ENCODE measurements at regions not wholly inside any gene's neighbourhood (a gene's known extent, or its start where the extent isn't known, plus 50 kb on each side); places are given as distances from the start of the nearest gene placed in this dataset.

DNA sequence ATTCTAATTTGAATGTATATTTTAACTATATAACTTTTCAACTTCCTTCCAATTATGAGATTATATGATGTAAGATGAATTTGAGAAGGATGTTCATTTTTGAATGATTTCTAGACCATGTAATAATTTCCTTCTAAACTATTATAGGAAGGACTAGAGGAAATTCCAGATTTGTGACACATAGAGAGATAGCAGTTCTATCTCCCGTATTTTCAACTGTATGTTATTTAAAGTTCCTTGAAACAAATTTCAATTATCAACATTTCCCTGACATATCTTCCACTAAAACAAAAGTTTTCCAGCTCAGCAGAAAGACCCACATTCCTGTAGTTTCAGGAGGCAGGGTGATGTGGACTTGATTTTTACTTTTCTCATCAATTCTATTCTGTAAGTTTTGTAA is 396.7 kb upstream of the C1orf87 start:
- Histone ChIP-seq H3K27me3 (no peaks in the 10 kb centered on the region), H3K36me3 (no peaks in the 10 kb centered on the region), H3K4me3 (no peak overlapping the region), H3K4me1 (no peaks in the 10 kb centered on the region), H3K9ac (ENCODE audit: low read depth in 2 of 2, low read length in 2 of 2) (no peak overlapping the region), H3K9me3 (no peaks in the 10 kb centered on the region), H3K27ac (no peak overlapping the region)
- TF ChIP-seq, protein P1, sequence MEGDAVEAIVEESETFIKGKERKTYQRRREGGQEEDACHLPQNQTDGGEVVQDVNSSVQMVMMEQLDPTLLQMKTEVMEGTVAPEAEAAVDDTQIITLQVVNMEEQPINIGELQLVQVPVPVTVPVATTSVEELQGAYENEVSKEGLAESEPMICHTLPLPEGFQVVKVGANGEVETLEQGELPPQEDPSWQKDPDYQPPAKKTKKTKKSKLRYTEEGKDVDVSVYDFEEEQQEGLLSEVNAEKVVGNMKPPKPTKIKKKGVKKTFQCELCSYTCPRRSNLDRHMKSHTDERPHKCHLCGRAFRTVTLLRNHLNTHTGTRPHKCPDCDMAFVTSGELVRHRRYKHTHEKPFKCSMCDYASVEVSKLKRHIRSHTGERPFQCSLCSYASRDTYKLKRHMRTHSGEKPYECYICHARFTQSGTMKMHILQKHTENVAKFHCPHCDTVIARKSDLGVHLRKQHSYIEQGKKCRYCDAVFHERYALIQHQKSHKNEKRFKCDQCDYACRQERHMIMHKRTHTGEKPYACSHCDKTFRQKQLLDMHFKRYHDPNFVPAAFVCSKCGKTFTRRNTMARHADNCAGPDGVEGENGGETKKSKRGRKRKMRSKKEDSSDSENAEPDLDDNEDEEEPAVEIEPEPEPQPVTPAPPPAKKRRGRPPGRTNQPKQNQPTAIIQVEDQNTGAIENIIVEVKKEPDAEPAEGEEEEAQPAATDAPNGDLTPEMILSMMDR (IDR thresholded peaks at IDR 0.05): no peak
- intact Hi-C loops (cut with DNase I): no loop called here
- no peak for DNase-seq

DNA sequence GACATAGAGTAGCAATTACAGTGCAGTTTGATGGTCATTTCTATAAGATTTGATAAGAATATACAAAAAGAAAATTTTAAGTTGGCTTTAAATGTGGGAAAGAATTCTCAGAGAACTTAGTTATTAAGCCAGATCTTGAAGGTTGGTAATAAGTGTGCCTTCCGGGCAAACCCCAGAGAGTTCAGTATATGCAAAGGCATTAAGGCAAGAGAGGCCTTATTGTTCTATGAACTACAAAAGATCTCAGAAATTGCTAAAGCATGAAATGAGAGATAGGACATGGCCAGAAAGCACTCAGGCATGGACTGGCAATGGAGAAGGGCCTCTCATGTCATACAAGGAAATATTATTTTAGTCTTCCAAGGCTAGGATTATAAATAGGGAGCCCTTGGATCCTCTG is 390.2 kb upstream of the C1orf87 start:
- H3K27ac ChIP-seq: no peak overlapping the region
- intact Hi-C loops (cut with DNase I): no loop called here

DNA sequence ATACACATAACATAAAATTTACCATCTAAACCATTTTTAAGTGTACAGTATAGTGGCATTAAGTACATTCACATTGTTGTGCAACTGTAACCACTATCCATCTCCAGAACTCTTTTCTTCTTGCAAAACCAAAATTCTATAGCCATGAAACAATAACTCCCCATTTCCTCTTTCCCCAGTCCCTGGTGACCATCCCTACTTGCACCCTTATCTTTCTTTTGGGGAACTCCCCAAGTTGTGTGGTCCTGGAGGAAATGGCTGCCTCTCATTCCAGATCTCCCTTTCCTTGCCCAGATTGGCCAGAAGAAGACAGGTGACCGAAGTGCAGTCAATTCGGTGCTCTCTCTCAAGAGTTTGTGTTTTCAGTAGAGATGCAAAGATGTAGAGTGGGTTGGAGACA is 389.6 kb upstream of the C1orf87 start:
- Histone ChIP-seq H3K36me3 (no peaks in the 10 kb centered on the region), H3K27ac (no peak overlapping the region), H3K4me1 (no peaks in the 10 kb centered on the region), H3K9ac (ENCODE audit: low read depth in 2 of 2, low read length in 2 of 2) (no peak overlapping the region), H3K27me3 (no peaks in the 10 kb centered on the region), H3K4me3 (no peak overlapping the region), H3K9me3 (no peaks in the 10 kb centered on the region)
- DNase-seq: no peak
- intact Hi-C loops (cut with DNase I): no loop called here
- TF ChIP-seq, protein P1 (IDR thresholded peaks at IDR 0.05): no peak

More for the DNA sequence above, 390.2 kb upstream of the C1orf87 start:
- H3K27me3 ChIP-seq: no peaks in the 10 kb centered on the region
- H3K4me3 ChIP-seq: no peak overlapping the region
- H3K9me3 ChIP-seq: no peaks in the 10 kb centered on the region
- TF ChIP-seq, protein P1 (IDR thresholded peaks at IDR 0.05): no peak
- no peak overlapping the region for H3K9ac ChIP-seq (ENCODE audit: low read depth in 2 of 2, low read length in 2 of 2)
- H3K36me3 ChIP-seq: no peaks in the 10 kb centered on the region
- H3K4me1 ChIP-seq: no peaks in the 10 kb centered on the region
- no peak for DNase-seq

DNA sequence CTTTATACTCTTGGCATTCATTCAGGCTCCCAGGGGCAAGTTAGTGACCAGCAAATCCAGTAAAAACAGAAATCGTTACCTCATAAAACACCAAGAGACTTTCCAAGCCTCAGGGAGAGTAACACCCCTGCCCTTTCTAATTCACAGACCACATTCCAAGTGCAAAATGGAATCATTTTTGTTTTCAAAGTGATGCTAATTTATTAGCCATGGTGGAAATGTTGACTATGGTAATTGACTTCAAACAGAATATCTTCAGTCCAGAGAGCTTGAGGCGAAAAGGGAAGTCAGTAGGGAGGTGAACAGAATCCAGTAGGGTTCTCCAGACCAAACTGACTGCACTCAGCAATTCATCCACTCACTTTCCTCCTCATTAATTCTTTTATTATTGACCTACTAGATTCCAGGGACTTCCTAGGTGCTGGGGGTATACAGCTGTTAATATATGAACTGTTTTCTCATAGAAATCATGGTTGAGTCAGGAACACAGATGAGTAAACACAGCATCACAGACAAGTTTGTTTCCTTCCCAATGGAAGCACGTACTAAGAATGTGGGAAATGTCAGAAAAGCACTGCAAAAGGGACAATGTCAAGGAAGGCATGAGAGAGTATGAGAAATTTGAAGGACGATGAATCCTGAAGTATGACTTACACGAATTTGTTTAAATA is 388.5 kb upstream of the C1orf87 start:
- Histone ChIP-seq H3K4me3 (no peak overlapping the region), H3K36me3 (no peaks in the 10 kb centered on the region), H3K27me3 (no peaks in the 10 kb centered on the region), H3K27ac (no peak overlapping the region), H3K4me1 (no peaks in the 10 kb centered on the region), H3K9me3 (no peaks in the 10 kb centered on the region), H3K9ac (ENCODE audit: low read depth in 2 of 2, low read length in 2 of 2) (no peak overlapping the region)
- DNase-seq: no peak
- intact Hi-C loops (cut with DNase I): no loop called here
- TF ChIP-seq, protein P1 (IDR thresholded peaks at IDR 0.05): no peak

DNA sequence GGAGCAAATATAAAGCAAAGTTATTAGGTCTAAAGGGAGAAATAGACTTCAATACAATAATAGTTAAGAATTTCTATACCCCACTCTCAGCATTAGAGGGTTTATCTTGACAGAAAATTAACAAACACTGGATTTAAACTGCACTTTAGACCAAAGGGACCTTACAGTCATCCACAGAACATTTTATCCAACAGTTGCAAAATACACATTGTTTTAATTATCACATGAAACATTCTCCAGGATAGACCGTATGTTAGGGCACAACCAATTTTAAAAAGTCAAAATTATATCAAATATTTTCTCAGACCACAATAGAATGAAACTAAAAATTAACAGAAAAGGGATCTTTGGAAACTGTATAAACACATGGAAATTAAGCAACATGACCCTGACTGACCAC is 384.5 kb upstream of the C1orf87 start:
- Histone ChIP-seq H3K9ac (ENCODE audit: low read depth in 2 of 2, low read length in 2 of 2) (no peak overlapping the region), H3K27ac (no peak overlapping the region), H3K9me3 (no peaks in the 10 kb centered on the region), H3K4me3 (no peak overlapping the region), H3K27me3 (no peaks in the 10 kb centered on the region), H3K36me3 (no peaks in the 10 kb centered on the region), H3K4me1 (no peaks in the 10 kb centered on the region)
- DNase-seq: no peak
- intact Hi-C loops (cut with DNase I): no loop called here
- TF ChIP-seq, protein P1 (IDR thresholded peaks at IDR 0.05): no peak
